OCI-LY7 (cell line): ENCODE measurements at regions not wholly inside any gene's neighbourhood (a gene's known extent, or its start where the extent isn't known, plus 50 kb on each side); places are given as distances from the start of the nearest gene placed in this dataset.

Source experiments
- BruUV-seq: library from RNA; stranded (reverse); fragments of 400-500 nt; replicated peaks from 2 replicates; lab custom pipeline; 2021; lab: Mats Ljungman, UMichigan
- CTCF ChIA-PET: fragments of 300-600 bp; sonication (Branson Sonifier 250); formaldehyde crosslinking; loops from one replicate; lab custom pipeline; 2022; ENCODE audit warnings: antibody characterized with exemption; ENCODE audit not compliant: unreplicated experiment; lab: Charles Lee
- POLR2A ChIA-PET: fragments of 300-600 bp; sonication (Branson Sonifier 250); formaldehyde crosslinking; loops from one replicate; lab custom pipeline; 2022; ENCODE audit warnings: antibody characterized with exemption; lab: Charles Lee
- DNase-seq: peaks from one replicate; pipeline ENCODE4 v3.0.0-alpha.2; 2015; ENCODE audit warnings: low spot score
- H2AFZ ChIP-seq: fragments of 200-600 bp; sonication (generic), shearing (Covaris generic); 2 replicates; pipeline ENCODE4 v1.6.1; 2014; ENCODE audit warnings: mild to moderate bottlenecking, antibody characterized with exemption, low read length, moderate library complexity
- H3K27ac ChIP-seq: fragments of 200-600 bp; sonication (generic); 2 replicates; pipeline ENCODE4 v1.5.1; 2014; ENCODE audit warnings: mixed run types, low read depth, mild to moderate bottlenecking, moderate library complexity, low read length, inconsistent platforms; ENCODE audit not compliant: poor library complexity, severe bottlenecking
- H3K36me3 ChIP-seq: fragments of 200-600 bp; sonication (generic); 2 replicates; pipeline ENCODE4 v1.6.1; 2014; ENCODE audit warnings: mild to moderate bottlenecking, antibody characterized with exemption, low read length, moderate library complexity, mixed read lengths; ENCODE audit not compliant: insufficient read depth
- H3K4me1 ChIP-seq: fragments of 200-600 bp; sonication (generic); 2 replicates; pipeline ENCODE4 v1.5.1; 2014; ENCODE audit warnings: mild to moderate bottlenecking, low read length; ENCODE audit not compliant: insufficient read depth, poor library complexity, severe bottlenecking
- H3K4me2 ChIP-seq: fragments of 200-600 bp; sonication (generic); 2 replicates; pipeline ENCODE4 v1.6.1; 2014; ENCODE audit warnings: mild to moderate bottlenecking, low read length
- H3K4me3 ChIP-seq: fragments of 200-600 bp; sonication (generic); 2 replicates; pipeline ENCODE4 v1.5.1; 2014; ENCODE audit warnings: mild to moderate bottlenecking, low read depth, low read length; ENCODE audit not compliant: poor library complexity, severe bottlenecking
- H3K79me2 ChIP-seq: fragments of 200-600 bp; sonication (generic); 2 replicates; pipeline ENCODE4 v1.6.1; 2016; ENCODE audit warnings: low read depth, mild to moderate bottlenecking, low read length, moderate library complexity, mixed read lengths; ENCODE audit not compliant: insufficient read depth
- H3K9me2 ChIP-seq: fragments of 200-600 bp; sonication (generic); 2 replicates; pipeline ENCODE4 v1.6.1; 2016; ENCODE audit warnings: mild to moderate bottlenecking, low read length, mixed read lengths; ENCODE audit not compliant: insufficient read depth
- H3K9me3 ChIP-seq: fragments of 200-600 bp; sonication (generic); 2 replicates; pipeline ENCODE4 v1.6.1; 2014; ENCODE audit warnings: mild to moderate bottlenecking, mixed run types, low read length, mixed read lengths
- H4K20me1 ChIP-seq: fragments of 200-600 bp; sonication (generic); 2 replicates; pipeline ENCODE4 v1.6.1; 2014; ENCODE audit warnings: mild to moderate bottlenecking, antibody characterized with exemption, low read length, moderate library complexity, mixed read lengths; ENCODE audit not compliant: insufficient read depth
- EZH2phosphoT487 ChIP-seq: fragments of 200-600 bp; sonication (generic); IDR thresholded peaks from 2 replicates; pipeline ENCODE4 v1.6.1; 2018; ENCODE audit warnings: low read depth, borderline replicate concordance, mild to moderate bottlenecking, mixed run types, antibody characterized with exemption, low read length, moderate library complexity, mixed read lengths
- intact Hi-C: fragments of 100-400 bp; cut with micrococcal nuclease; formaldehyde crosslinking; loops from one replicate; pipeline ENCODE4 v1.10.0; 2022; ENCODE audit not compliant: unreplicated experiment
- TF ChIP-seq, protein P1 (sequence below): fragments of 200-600 bp; sonication (generic); conservative IDR thresholded peaks from 2 replicates; pipeline ENCODE4 v1.5.1; 2014; ENCODE audit warnings: mild to moderate bottlenecking, antibody characterized with exemption, low read length, moderate library complexity, mixed read lengths

DNA sequence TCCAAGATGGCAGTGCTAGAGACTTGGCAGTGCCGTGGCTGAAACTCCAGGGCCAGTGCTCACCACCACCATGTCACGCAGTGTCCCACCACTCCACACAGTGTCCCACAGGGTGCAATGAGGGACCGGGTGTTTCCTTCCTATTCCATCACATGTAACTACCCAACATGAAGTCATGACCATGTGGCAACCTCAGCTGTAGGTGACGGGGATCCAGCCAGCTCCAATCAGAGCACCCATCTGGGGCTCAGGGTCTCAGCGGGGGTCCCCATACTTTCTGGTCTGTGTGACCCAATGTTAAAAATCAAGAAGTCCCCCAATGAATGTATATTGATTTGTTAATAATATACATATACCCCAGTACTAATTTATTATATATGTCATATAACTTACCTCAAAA lies 52.1 kb downstream of the PTGR3 start:
- intact Hi-C loops: no loop called here
- H3K4me1 ChIP-seq: no peaks in the 10 kb centered on the region

DNA sequence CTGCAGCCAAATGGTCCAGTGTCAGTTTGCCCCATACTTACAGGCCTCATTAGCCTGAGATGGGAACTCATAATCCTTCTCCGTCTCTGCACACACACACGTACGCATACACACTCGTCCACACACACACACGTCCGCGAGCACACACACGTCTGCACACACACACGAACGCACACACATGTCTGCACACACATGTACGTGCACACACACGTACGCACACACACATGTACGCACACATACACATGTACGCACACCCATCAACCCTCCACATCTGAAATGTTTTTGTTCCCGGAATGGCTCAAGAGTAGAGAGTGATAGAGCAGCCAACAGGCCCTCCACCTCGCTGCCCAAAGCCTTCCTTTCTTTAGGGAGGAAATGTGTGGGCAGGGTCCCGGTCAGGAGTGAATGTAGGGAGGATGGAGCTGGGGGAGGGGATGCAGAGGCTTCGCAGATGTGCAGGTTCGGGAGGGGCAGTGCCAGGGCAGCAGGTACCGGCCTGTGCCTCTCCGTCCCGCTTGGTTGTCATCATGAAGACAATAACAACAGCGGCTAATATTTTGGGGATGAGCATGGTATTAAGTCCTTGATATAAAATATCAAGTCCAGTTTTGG lies 52.7 kb downstream of the PTGR3 start:
- no peaks in the 10 kb centered on the region for H4K20me1 ChIP-seq
- no TSS peak for BruUV-seq

More for the DNA sequence above, 52.1 kb downstream of the PTGR3 start:
- DNase-seq: no peak
- Histone ChIP-seq H3K4me2 (no peak overlapping the region), H3K27ac (no peak overlapping the region), H3K4me3 (no peak overlapping the region), H3K9me3 (no peaks in the 10 kb centered on the region), H3K79me2 (no peaks in the 10 kb centered on the region), H2AFZ (no peak overlapping the region), H4K20me1 (no peaks in the 10 kb centered on the region), H3K9me2 (no peaks in the 10 kb centered on the region), H3K36me3 (no peaks in the 10 kb centered on the region)
- TF ChIP-seq EZH2phosphoT487: no peak
- TF ChIP-seq, protein P1, sequence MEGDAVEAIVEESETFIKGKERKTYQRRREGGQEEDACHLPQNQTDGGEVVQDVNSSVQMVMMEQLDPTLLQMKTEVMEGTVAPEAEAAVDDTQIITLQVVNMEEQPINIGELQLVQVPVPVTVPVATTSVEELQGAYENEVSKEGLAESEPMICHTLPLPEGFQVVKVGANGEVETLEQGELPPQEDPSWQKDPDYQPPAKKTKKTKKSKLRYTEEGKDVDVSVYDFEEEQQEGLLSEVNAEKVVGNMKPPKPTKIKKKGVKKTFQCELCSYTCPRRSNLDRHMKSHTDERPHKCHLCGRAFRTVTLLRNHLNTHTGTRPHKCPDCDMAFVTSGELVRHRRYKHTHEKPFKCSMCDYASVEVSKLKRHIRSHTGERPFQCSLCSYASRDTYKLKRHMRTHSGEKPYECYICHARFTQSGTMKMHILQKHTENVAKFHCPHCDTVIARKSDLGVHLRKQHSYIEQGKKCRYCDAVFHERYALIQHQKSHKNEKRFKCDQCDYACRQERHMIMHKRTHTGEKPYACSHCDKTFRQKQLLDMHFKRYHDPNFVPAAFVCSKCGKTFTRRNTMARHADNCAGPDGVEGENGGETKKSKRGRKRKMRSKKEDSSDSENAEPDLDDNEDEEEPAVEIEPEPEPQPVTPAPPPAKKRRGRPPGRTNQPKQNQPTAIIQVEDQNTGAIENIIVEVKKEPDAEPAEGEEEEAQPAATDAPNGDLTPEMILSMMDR: no peak
- ChIA-PET POLR2A (no interaction called here), CTCF (no interaction called here)
- no TSS peak for BruUV-seq

DNA sequence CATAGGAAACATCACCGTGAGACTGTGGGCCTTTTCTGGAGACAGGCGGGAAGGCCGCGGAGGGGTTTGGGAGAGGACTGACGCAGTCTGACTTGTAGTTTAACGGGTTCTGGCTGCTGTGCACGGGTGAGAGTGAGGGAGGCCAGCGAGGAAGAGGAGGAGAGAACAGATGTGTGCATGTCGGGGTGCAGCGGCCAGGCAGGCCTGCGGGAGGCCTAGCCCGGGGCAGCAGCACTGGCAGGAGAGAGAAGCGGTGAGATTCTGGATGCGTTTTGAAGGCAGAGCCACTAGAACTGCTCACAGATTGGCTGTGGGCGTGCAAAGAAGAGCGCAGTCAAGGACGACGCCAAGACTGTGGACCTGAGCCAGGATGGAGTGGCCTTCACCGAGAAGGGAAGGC lies 53.9 kb downstream of the PTGR3 start:
- H2AFZ ChIP-seq: no peak overlapping the region
- no peak for TF ChIP-seq EZH2phosphoT487
- TF ChIP-seq, protein P1: no peak
- intact Hi-C loops: no loop called here
- no peak overlapping the region for H3K4me2 ChIP-seq
- H3K36me3 ChIP-seq: no peaks in the 10 kb centered on the region
- no peaks in the 10 kb centered on the region for H3K4me1 ChIP-seq
- BruUV-seq: no TSS peak
- H3K27ac ChIP-seq: no peak overlapping the region
- H3K4me3 ChIP-seq: no peak overlapping the region
- POLR2A ChIA-PET: no interaction called here
- CTCF ChIA-PET: no interaction called here
- H3K79me2 ChIP-seq: no peaks in the 10 kb centered on the region
- no peaks in the 10 kb centered on the region for H4K20me1 ChIP-seq
- no peak for DNase-seq
- no peaks in the 10 kb centered on the region for H3K9me2 ChIP-seq
- no peaks in the 10 kb centered on the region for H3K9me3 ChIP-seq

More for the DNA sequence above, 52.7 kb downstream of the PTGR3 start:
- intact Hi-C loops: no loop called here
- no peak for DNase-seq
- ChIA-PET POLR2A (no interaction called here), CTCF (no interaction called here)
- no peaks in the 10 kb centered on the region for H3K36me3 ChIP-seq
- H3K9me3 ChIP-seq: no peaks in the 10 kb centered on the region
- no peak overlapping the region for H2AFZ ChIP-seq
- H3K27ac ChIP-seq: no peak overlapping the region
- no peaks in the 10 kb centered on the region for H3K4me1 ChIP-seq
- no peaks in the 10 kb centered on the region for H3K9me2 ChIP-seq
- TF ChIP-seq, protein P1: no peak
- no peak for TF ChIP-seq EZH2phosphoT487
- no peaks in the 10 kb centered on the region for H3K79me2 ChIP-seq
- no peak overlapping the region for H3K4me2 ChIP-seq
- no peak overlapping the region for H3K4me3 ChIP-seq
